SK-N-SH (cell line): ENCODE measurements at regions not wholly inside any gene's neighbourhood (a gene's known extent, or its start where the extent isn't known, plus 50 kb on each side); places are given as distances from the start of the nearest gene placed in this dataset.

ENCODE experiments used
- CTCF ChIA-PET: fragments of 300-600, 350-600 bp; formaldehyde crosslinking; extraction: SDS; loops from one replicate; lab custom pipeline; 2021; lab: Yijun Ruan, JAX
- POLR2A ChIA-PET: fragments of 350-600 bp; sonication (Branson Sonifier 250); formaldehyde crosslinking; extraction: SDS; loops from one replicate; lab custom pipeline; 2020; ENCODE audit warnings: antibody characterized with exemption, inconsistent platforms; lab: Yijun Ruan, JAX
- DNase-seq: peaks from one replicate; pipeline ENCODE4 v3.0.0; 2012
- H2AFZ ChIP-seq: fragments of 200-600 bp; sonication (generic); 2 replicates; pipeline ENCODE4 v1.8.1; 2016; ENCODE audit warnings: antibody characterized with exemption, mild to moderate bottlenecking, low read depth
- H3F3A ChIP-seq: fragments of 200-600 bp; sonication (generic); replicated peaks from 2 replicates; pipeline ENCODE3; 2016; ENCODE audit warnings: antibody characterized with exemption, mild to moderate bottlenecking; ENCODE audit not compliant: insufficient read depth
- H3K27ac ChIP-seq, 2 experiments: fragments of 200-500 bp in 1 of 2; fragments of 200-600 bp in 1 of 2; sonication (Bioruptor generic) in 1 of 2; sonication (generic), shearing (Covaris generic) in 1 of 2; 2 replicates each; pipeline versions ENCODE4 v1.5.1 to v1.6.1; 2014 to 2016; ENCODE audit warnings: low read depth in 2 of 2, inconsistent platforms in 1 of 2, low read length in 1 of 2, mild to moderate bottlenecking in 1 of 2, mixed read lengths in 1 of 2
- H3K27me3 ChIP-seq: fragments of 200-600 bp; sonication (generic), shearing (Covaris generic); 2 replicates; pipeline ENCODE4 v1.6.1; 2016; ENCODE audit warnings: mixed run types; ENCODE audit not compliant: insufficient read depth
- H3K36me3 ChIP-seq, 2 experiments: fragments of 200-500 bp in 1 of 2; fragments of 200-600 bp in 1 of 2; sonication (Bioruptor generic) in 1 of 2; sonication (generic) in 1 of 2; replicated peaks in 1 of 2; 2 replicates each; pipeline versions ENCODE3 to v1.5.1; 2014 to 2016; ENCODE audit warnings: low read length in 1 of 2, mild to moderate bottlenecking in 1 of 2; ENCODE audit not compliant: insufficient read depth in 2 of 2, control insufficient read depth in 1 of 2
- H3K4me1 ChIP-seq, 2 experiments: fragments of 200-500 bp in 1 of 2; fragments of 200-600 bp in 1 of 2; sonication (Bioruptor generic) in 1 of 2; sonication (generic), shearing (Covaris generic) in 1 of 2; 2 replicates each; pipeline versions ENCODE4 v1.5.1 to v1.6.1; 2014 to 2016; ENCODE audit warnings: low read depth in 1 of 2, low read length in 1 of 2, mixed run types in 1 of 2; ENCODE audit not compliant: insufficient read depth in 2 of 2, control insufficient read depth in 1 of 2
- H3K4me2 ChIP-seq: fragments of 200-600 bp; sonication (generic), shearing (Covaris generic); 2 replicates; pipeline ENCODE4 v1.6.1; 2017; ENCODE audit warnings: mixed run types
- H3K4me3 ChIP-seq, 2 experiments: fragments of 200-500 bp in 1 of 2; fragments of 200-600 bp in 1 of 2; sonication (Bioruptor generic) in 1 of 2; sonication (generic), shearing (Covaris generic) in 1 of 2; 2 replicates each; pipeline versions ENCODE4 v1.5.1 to v1.8.1; 2014 to 2016; ENCODE audit warnings: low read depth in 2 of 2, inconsistent platforms in 1 of 2, low read length in 1 of 2, mild to moderate bottlenecking in 1 of 2, mixed read lengths in 1 of 2, moderate library complexity in 1 of 2
- H3K79me2 ChIP-seq: fragments of 200-600 bp; sonication (generic); 2 replicates; pipeline ENCODE4 v1.8.1; 2017; ENCODE audit warnings: mild to moderate bottlenecking; ENCODE audit not compliant: insufficient read depth
- H3K9ac ChIP-seq: fragments of 200-600 bp; sonication (generic); 2 replicates; pipeline ENCODE4 v1.6.1; 2017; ENCODE audit warnings: mixed run types
- H3K9me2 ChIP-seq: fragments of 200-600 bp; sonication (generic); 2 replicates; pipeline ENCODE4 v1.6.1; 2017; ENCODE audit warnings: mixed run types
- H3K9me3 ChIP-seq: fragments of 200-600 bp; sonication (generic); 2 replicates; pipeline ENCODE4 v1.6.1; 2017; ENCODE audit warnings: mixed run types, mild to moderate bottlenecking, moderate library complexity
- H4K20me1 ChIP-seq: fragments of 200-600 bp; sonication (generic); 2 replicates; pipeline ENCODE4 v1.6.1; 2017; ENCODE audit warnings: mild to moderate bottlenecking, mixed run types; ENCODE audit not compliant: insufficient read depth
- CTCF ChIP-seq: fragments of 200-600 bp; sonication (generic); IDR thresholded peaks from 2 replicates; pipeline ENCODE4 v1.6.1; 2017; ENCODE audit warnings: antibody characterized with exemption, mild to moderate bottlenecking, moderate library complexity
- EZH2phosphoT487 ChIP-seq: fragments of 200-600 bp; sonication (generic); IDR thresholded peaks from 2 replicates; pipeline ENCODE4 v1.6.1; 2017; ENCODE audit warnings: low read depth, mixed run types, mild to moderate bottlenecking, antibody characterized with exemption, moderate library complexity, borderline replicate concordance
- FOXJ3 ChIP-seq: sonication (generic); formaldehyde crosslinking; IDR thresholded peaks from 2 replicates; pipeline ENCODE4 v1.5.1; 2020; ENCODE audit warnings: mild to moderate bottlenecking, missing genetic modification reagents
- GATA2 ChIP-seq: sonication (generic); formaldehyde crosslinking; IDR thresholded peaks from 2 replicates; pipeline ENCODE4 v1.5.0; 2020; ENCODE audit warnings: mild to moderate bottlenecking, missing genetic modification reagents
- NFIC ChIP-seq: IDR thresholded peaks from 2 replicates; pipeline ENCODE4 v1.4.0; 2012; ENCODE audit warnings: borderline replicate concordance
- POLR2AphosphoS5 ChIP-seq: IDR thresholded peaks from 2 replicates; pipeline ENCODE4 v1.6.1; 2012; ENCODE audit warnings: low read depth, low read length
- SMC3 ChIP-seq: IDR thresholded peaks from 2 replicates; pipeline ENCODE4 v1.6.1; 2012; ENCODE audit warnings: low read depth, low read length, improper control_type of control experiment
- TCF12 ChIP-seq: IDR thresholded peaks from 2 replicates; pipeline ENCODE4 v1.4.0; 2012
- WGBS: methylation state at CpG from one replicate; pipeline ENCODE4 v1.1.6; 2017; ENCODE audit warnings: low lambda C conversion rate; 5-methylcytosine and 5-hydroxymethylcytosine counted together
- TF ChIP-seq, protein P1 (sequence below): IDR thresholded peaks from 2 replicates; pipeline ENCODE4; 2012
- TF ChIP-seq, protein P2 (sequence below): IDR thresholded peaks from 2 replicates; pipeline ENCODE4 v1.4.0; 2012; ENCODE audit warnings: low read depth, borderline replicate concordance
- TF ChIP-seq, protein P3 (sequence below): IDR thresholded peaks from 2 replicates; pipeline ENCODE4 v1.6.1; 2012; ENCODE audit warnings: mild to moderate bottlenecking, low read depth, low read length, moderate library complexity

DNA sequence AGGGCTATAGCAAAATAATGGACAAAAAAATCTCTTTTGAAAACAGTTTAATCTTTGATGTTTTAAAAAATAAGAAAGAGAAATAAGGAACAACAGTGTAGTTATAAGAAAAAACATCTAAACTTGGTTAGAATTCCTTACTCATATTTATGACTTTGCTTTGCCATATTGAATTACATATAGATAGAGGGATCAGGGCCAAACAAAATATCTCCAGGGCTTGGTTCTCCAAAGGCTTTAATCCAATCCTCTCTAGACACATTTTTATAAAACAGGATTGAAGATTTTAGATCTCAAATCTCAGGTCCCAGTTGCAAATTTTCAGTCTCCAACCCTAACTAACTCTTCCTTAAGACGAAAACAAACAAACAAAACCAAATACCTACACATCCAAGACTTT, 72.6 kb upstream of the RHOBTB1 start:
- H2AFZ ChIP-seq, result no peak overlapping the region
- no peak for DNase-seq
- no peak overlapping the region for H3K4me3 ChIP-seq
- H3F3A ChIP-seq, result no peaks in the 10 kb centered on the region
- POLR2A ChIA-PET, result no interaction called here
- CTCF ChIA-PET, result no interaction called here
- H3K9me2 ChIP-seq, result no peaks in the 10 kb centered on the region
- no peak overlapping the region for H3K27ac ChIP-seq
- H3K4me2 ChIP-seq, result no peak overlapping the region
- no peaks in the 10 kb centered on the region for H3K27me3 ChIP-seq
- no peaks in the 10 kb centered on the region for H4K20me1 ChIP-seq
- H3K79me2 ChIP-seq, result no peaks in the 10 kb centered on the region
- no peaks in the 10 kb centered on the region for H3K4me1 ChIP-seq
- no peaks in the 10 kb centered on the region for H3K36me3 ChIP-seq
- 52% methylated on average over 1 of the region's 1 CpG for WGBS
- no peak overlapping the region for H3K9ac ChIP-seq
- H3K9me3 ChIP-seq, result no peaks in the 10 kb centered on the region
- TF ChIP-seq CTCF (no peak), POLR2AphosphoS5 (no peak)

GRCh38 chr10:61016007-61016406, 72.0 kb upstream of the RHOBTB1 start:
- H3K9ac ChIP-seq, result no peak overlapping the region
- no peaks in the 10 kb centered on the region for H3K9me3 ChIP-seq
- no peaks in the 10 kb centered on the region for H3K4me1 ChIP-seq
- no peak overlapping the region for H3K27ac ChIP-seq
- CTCF ChIA-PET, result no interaction called here
- no peaks in the 10 kb centered on the region for H3F3A ChIP-seq
- POLR2A ChIA-PET, result no interaction called here
- H3K79me2 ChIP-seq, result no peaks in the 10 kb centered on the region
- H4K20me1 ChIP-seq, result no peaks in the 10 kb centered on the region
- TF ChIP-seq SMC3 (no peak), GATA2 (no peak), FOXJ3 (CRISPR knock-in tag) (no peak), EZH2phosphoT487 (no peak), NFIC (no peak)
- TF ChIP-seq, protein P1, sequence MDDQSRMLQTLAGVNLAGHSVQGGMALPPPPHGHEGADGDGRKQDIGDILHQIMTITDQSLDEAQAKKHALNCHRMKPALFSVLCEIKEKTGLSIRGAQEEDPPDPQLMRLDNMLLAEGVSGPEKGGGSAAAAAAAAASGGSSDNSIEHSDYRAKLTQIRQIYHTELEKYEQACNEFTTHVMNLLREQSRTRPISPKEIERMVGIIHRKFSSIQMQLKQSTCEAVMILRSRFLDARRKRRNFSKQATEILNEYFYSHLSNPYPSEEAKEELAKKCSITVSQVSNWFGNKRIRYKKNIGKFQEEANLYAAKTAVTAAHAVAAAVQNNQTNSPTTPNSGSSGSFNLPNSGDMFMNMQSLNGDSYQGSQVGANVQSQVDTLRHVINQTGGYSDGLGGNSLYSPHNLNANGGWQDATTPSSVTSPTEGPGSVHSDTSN, result no peak
- no peak overlapping the region for H2AFZ ChIP-seq
- H3K9me2 ChIP-seq, result no peaks in the 10 kb centered on the region
- 43% methylated on average over 2 of the region's 2 CpGs for WGBS
- no peaks in the 10 kb centered on the region for H3K36me3 ChIP-seq
- no peak overlapping the region for H3K4me2 ChIP-seq
- no peak overlapping the region for H3K4me3 ChIP-seq
- H3K27me3 ChIP-seq, result no peaks in the 10 kb centered on the region
- DNase-seq, result no peak

- Histone ChIP-seq H3K4me3 (no peak overlapping the region), H3K36me3 (no peaks in the 10 kb centered on the region), H3K9me2 (no peaks in the 10 kb centered on the region), H3K79me2 (no peaks in the 10 kb centered on the region), H3K27me3 (no peaks in the 10 kb centered on the region), H3K4me2 (no peak overlapping the region), H2AFZ (no peak overlapping the region), H3K9ac (no peak overlapping the region), H4K20me1 (no peaks in the 10 kb centered on the region), H3K4me1 (no peaks in the 10 kb centered on the region), H3K9me3 (no peaks in the 10 kb centered on the region), H3F3A (no peaks in the 10 kb centered on the region), H3K27ac (no peak overlapping the region)
- POLR2A ChIA-PET, result no interaction called here
- 9% methylated on average over 1 of the region's 1 CpG for WGBS
- no peak for DNase-seq
- CTCF ChIA-PET, result interaction anchor here (2.6 kb wide), 1 partner anchor 14 kb away, joined by 8 read pairs; no protein-coding TSS in a partner anchor
- TF ChIP-seq TCF12 (no peak), FOXJ3 (CRISPR knock-in tag) (no peak), GATA2 (no peak), SMC3 (no peak)
- TF ChIP-seq, protein P2, sequence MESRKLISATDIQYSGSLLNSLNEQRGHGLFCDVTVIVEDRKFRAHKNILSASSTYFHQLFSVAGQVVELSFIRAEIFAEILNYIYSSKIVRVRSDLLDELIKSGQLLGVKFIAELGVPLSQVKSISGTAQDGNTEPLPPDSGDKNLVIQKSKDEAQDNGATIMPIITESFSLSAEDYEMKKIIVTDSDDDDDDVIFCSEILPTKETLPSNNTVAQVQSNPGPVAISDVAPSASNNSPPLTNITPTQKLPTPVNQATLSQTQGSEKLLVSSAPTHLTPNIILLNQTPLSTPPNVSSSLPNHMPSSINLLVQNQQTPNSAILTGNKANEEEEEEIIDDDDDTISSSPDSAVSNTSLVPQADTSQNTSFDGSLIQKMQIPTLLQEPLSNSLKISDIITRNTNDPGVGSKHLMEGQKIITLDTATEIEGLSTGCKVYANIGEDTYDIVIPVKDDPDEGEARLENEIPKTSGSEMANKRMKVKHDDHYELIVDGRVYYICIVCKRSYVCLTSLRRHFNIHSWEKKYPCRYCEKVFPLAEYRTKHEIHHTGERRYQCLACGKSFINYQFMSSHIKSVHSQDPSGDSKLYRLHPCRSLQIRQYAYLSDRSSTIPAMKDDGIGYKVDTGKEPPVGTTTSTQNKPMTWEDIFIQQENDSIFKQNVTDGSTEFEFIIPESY, result no peak
- TF ChIP-seq, protein P3, sequence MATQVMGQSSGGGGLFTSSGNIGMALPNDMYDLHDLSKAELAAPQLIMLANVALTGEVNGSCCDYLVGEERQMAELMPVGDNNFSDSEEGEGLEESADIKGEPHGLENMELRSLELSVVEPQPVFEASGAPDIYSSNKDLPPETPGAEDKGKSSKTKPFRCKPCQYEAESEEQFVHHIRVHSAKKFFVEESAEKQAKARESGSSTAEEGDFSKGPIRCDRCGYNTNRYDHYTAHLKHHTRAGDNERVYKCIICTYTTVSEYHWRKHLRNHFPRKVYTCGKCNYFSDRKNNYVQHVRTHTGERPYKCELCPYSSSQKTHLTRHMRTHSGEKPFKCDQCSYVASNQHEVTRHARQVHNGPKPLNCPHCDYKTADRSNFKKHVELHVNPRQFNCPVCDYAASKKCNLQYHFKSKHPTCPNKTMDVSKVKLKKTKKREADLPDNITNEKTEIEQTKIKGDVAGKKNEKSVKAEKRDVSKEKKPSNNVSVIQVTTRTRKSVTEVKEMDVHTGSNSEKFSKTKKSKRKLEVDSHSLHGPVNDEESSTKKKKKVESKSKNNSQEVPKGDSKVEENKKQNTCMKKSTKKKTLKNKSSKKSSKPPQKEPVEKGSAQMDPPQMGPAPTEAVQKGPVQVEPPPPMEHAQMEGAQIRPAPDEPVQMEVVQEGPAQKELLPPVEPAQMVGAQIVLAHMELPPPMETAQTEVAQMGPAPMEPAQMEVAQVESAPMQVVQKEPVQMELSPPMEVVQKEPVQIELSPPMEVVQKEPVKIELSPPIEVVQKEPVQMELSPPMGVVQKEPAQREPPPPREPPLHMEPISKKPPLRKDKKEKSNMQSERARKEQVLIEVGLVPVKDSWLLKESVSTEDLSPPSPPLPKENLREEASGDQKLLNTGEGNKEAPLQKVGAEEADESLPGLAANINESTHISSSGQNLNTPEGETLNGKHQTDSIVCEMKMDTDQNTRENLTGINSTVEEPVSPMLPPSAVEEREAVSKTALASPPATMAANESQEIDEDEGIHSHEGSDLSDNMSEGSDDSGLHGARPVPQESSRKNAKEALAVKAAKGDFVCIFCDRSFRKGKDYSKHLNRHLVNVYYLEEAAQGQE, result no peak
- TF ChIP-seq, all 33 proteins: peak for 0
Measured at GRCh38 chr10:61010863-61011262, 66.9 kb upstream of the RHOBTB1 start.
